ENCODE measurements at regions not wholly inside any gene's neighbourhood (a gene's known extent, or its start where the extent isn't known, plus 50 kb on each side); places are given as distances from the start of the nearest gene placed in this dataset.
"Not testable (repeated sequence)": the region's sequence is repeated elsewhere in the genome, so short reads cannot be mapped to it uniquely, and the experiment has no call there.

DNA sequence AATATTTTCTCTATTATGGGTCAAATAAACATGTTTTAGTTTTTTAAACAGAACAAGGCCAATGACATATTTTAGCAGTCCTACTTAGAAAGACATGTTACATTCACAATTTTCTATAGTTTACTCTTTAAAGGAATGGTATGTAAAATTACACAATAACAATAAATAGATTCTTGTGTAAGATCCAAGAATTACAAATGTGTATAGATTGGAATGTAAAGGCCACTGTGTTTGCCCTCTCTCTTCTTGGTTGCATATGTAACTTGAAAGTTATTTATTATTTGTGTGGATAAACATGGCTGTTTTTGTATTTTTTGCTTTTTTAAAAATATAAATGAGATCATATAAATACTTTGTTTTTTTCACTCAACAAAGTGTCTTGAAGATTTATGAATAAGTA lies 979.3 kb upstream of the CELF2 start:
- no peak for DNase-seq (ENCODE audit: low read depth)

DNA sequence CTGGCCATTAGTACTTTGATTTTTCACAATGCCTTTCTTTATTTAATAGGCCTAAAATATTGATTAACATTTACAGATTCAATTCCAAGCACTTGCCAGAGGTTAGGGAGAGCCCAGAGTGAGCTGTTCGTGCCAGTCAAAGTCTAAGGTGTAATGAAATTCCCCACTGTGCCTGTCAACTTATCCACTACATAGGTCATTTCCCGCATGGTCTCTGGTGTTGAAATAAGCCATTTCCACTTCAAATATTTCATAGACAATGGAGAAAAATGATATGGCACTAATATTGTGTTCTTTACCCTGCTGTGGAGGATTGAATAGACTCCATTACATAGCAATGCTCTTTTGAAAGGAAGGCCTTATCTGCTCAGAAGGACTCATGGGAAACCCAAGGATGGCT lies 978.1 kb upstream of the CELF2 start:
- no peak for DNase-seq (ENCODE audit: low read depth)

DNA sequence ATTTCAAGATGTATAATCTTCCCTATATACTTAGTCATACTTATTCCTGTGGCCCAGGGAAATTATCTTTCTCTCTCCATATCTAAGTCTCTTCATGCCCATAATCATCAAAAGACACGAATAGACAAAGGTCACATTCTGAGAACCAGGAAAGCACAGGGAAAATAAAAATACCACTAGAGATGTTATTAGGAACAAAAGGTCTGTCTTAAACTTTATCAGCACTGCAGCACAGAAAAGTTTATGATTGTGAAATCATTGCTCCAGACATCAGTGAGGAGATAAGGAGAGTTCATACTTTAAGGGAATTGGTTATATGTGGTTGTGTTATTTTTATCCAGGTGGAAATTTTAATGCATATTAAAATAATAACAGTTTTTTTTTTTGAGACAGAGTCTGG lies 974.6 kb upstream of the CELF2 start:
- no peak for DNase-seq (ENCODE audit: low read depth)

- no peak for DNase-seq (ENCODE audit: low read depth)
Measured at GRCh38 chr10:10044922-10045764, 972.5 kb upstream of the CELF2 start.

DNA sequence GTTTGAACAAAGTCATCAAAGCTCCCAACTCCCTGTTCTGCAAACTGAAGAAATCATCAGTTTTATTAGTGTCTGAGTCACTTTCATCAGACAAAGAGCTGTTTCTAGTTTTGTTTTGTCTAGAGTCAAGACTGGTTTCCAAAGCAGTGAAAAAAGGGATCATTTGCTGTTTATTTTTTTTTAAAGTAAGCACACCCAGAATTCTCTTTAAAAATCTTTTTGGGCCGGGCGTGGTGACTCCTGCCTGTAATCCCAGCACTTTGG lies 972.0 kb upstream of the CELF2 start:
- DNase-seq (ENCODE audit: low read depth) = no peak

DNA sequence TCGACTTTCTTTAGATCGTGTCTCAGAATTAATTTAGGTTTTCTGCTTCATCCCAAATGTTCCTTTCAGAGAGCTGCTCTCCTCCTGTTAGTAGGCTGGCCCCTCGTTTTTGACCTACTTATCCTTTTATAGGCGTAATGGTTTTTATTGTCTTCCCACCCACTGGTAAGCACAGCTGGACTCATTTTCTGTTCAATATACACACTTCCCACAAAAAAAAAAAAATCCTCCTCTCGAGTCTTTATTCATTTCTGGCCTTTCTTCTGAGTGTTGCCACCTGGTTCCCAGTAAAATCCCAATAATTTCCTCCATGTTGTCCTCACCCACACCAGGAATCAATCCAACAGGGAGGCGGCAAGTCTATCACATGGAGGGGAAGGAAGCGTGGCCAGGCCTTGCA lies 970.2 kb upstream of the CELF2 start:
- DNase-seq (ENCODE audit: low read depth) = no peak

DNA sequence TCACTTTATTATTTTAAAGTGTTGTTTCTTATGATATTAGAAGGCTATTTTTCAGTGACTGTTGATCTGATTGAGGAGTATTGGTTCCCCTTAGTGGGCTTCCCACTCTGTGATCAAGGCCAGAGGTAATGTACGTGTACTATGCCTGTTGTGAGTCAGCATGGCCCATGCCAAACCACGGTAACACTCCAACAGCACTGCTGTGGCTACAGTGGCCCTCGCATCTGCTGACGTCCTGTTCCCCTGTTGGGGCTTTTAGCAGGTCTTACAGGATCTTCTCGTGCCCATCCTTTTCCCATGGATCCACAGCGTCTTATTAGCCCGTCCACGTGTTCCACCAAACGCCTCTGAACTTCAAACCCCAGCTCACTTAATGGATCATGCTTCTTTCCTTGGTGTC lies 964.6 kb upstream of the CELF2 start:
- DNase-seq (ENCODE audit: low read depth) = no peak

- DNase-seq (ENCODE audit: low read depth) = no peak
Measured at GRCh38 chr10:10054466-10054865, 963.2 kb upstream of the CELF2 start.

DNA sequence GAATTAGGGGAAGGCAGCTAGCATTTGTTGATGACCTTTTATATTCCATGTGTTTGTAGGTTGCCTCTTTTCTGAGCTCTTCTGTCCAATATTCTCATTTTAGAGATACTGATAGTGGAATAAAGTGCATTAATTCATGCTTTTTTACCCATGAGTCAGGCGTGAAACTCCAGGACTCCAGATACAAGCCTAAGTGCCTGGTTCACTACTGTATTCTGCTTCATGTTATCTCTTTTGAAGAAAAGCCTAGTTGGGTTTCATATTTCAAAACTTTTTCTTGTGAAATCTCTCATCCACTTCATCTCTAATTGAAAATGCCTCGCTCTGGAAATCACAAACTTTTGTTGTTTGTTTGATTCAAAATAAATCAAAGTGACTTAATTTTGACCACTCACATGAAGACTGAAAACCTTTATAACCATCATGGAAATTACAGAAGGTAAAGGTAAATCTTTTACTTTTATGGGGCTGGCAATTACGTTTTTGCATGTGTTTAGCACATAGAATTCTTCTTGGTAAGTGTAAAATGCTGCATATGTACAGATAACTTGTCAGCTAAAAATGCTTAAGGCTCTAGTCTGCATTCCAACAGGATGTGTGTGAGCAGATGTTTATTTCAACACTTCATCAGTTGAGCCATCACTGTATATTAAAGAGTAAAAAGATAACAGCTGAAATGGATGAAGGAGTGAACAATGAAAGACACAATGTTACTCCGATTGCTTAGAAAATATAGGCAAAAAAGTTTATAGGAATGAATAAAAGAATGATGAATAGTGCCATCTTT lies 961.8 kb upstream of the CELF2 start:
- DNase-seq (ENCODE audit: low read depth) = no peak

DNA sequence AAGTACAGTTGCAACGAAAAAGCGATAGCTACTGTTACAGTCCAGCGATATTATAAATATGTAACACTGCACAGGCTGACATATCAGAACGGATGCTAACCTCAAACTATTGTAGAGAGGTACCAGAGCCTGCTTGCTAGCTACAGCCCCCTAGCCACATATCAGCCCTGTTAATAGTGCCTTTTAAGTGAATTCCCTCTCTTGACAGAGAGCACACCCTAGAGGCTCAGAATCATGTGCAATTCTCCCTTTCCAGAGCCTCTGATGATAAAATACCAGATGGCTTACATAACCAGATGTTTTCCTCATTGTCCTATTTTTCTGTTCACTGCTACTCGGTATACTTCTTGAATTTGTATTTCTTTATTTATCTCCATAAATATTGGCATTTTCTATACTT lies 960.7 kb upstream of the CELF2 start:
- no peak for DNase-seq (ENCODE audit: low read depth)

GRCh38 chr10:10067644-10068043 lies 950.0 kb upstream of the CELF2 start:
- no peak for DNase-seq (ENCODE audit: low read depth)

GRCh38 chr10:10074847-10075246 lies 942.8 kb upstream of the CELF2 start:
- DNase-seq (ENCODE audit: low read depth) = not testable (repeated sequence)

GRCh38 chr10:10078446-10078845 lies 939.2 kb upstream of the CELF2 start:
- no peak for DNase-seq (ENCODE audit: low read depth)

GRCh38 chr10:10092581-10092980 lies 925.1 kb upstream of the CELF2 start:
- DNase-seq (ENCODE audit: low read depth) = no peak

- DNase-seq (ENCODE audit: low read depth) = no peak
Measured at GRCh38 chr10:10093021-10093420, 924.7 kb upstream of the CELF2 start.

GRCh38 chr10:10094691-10095090 lies 923.0 kb upstream of the CELF2 start:
- DNase-seq (ENCODE audit: low read depth) = no peak

DNA sequence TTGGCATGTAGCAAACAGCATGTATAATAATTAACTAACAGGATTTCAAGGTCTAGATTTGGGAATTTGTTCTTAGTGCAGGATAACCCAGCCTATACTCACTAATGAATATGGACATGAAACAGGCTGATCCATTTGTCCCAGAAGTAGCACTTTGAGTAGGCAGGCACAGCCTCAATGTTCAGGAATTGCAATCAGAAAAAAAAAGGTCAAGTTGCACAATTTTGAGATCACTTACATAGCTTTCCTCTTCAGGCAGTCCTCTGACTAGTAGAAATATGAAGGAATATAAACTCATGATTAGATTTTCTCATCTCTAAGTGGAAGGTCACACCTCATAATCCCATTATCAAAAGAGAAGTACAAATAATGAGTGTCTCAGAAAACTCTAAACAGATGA lies 921.4 kb upstream of the CELF2 start:
- no peak for DNase-seq (ENCODE audit: low read depth)

DNA sequence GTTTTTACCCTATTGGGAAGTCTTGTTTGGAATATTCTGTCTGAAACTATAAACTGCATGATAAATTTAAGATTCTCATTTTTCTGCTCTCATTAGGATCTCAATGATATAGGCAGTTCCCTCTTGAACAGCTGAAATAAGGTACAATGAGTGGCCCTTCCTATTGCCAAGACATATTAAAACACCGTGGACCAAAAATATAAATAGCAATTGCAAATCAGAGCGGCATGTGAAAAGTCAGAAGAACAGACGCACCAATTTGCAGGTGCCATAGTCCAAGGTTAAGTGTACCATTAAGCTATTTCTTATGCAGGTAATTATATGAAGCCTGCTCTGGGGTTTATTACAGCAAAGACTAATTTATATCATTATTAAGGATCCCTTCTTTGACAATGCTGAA lies 920.8 kb upstream of the CELF2 start:
- DNase-seq (ENCODE audit: low read depth) = no peak

DNA sequence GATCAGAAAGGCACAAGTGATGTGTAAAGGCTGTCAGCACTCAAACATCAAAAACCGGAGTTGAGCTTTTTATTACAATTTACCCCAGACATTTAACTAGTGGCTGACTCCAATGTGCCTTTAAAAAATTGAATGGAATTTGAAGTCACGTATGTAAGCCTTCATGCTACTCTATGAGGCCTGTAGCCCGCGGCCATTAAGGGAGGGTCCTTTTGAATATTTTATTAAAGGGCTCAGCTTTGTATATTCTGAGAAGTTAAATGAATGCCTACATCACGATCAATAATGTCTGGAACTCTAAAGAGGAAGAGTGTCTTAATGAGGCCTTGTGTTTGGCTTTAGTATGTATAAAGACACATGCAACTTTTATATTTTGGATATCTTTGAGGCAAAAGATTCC lies 916.6 kb upstream of the CELF2 start:
- no peak for DNase-seq (ENCODE audit: low read depth)

DNA sequence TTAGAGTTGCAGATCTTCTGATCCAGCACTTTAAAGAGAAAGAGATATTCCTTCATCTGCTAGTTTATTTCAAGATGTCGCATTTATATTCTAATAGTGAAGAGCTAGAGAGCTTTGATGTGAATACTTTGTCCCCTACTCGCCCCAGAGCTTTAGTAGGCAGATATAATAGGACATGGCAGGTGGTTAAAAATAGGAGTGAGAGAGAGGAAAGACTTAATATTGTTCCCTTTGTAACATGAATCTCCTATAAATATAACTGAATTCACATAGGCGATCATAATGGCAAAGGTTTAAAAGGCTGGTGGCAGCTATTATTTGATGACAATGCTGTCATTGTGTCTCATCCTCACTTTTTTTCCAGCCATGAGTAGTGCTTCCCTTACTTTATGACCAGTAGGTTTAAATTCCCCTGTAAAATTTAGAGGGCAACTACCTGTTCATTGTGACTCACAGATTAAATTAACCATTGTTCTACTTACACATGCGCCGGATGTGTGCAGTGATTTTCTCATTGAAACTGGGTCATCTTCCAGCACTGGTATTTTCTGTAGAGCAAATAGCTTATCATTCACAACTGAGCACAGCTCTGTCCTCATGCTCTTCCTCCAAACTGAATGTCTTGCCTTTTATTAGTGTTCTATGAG lies 906.7 kb upstream of the CELF2 start:
- no peak for DNase-seq (ENCODE audit: low read depth)

- no peak for DNase-seq (ENCODE audit: low read depth)
Measured at GRCh38 chr10:10118131-10118530, 899.5 kb upstream of the CELF2 start.

GRCh38 chr10:10120671-10121070 lies 897.0 kb upstream of the CELF2 start:
- no peak for DNase-seq (ENCODE audit: low read depth)

GRCh38 chr10:10125676-10126075 lies 892.0 kb upstream of the CELF2 start:
- no peak for DNase-seq (ENCODE audit: low read depth)

All from activated gamma-delta T cell treated with anti-CD3 and anti-CD28 coated beads, Interleukin-2, amount 50 U/mL, for 16 hours (primary cell).